Suprapubic skin (tissue), 4 donors: ENCODE measurements at regions not wholly inside any gene's neighbourhood (a gene's known extent, or its start where the extent isn't known, plus 50 kb on each side); places are given as distances from the start of the nearest gene placed in this dataset.

Source experiments
- DNase-seq, 2 donors: peaks; one replicate each; pipeline ENCODE4 v3.0.0-alpha.2; 2019; ENCODE audit warnings: low spot score in 2 of 2
- H3K27ac ChIP-seq: fragments of 200-600 bp; sonication (generic); one replicate; pipeline ENCODE4 v1.5.1; 2019
- H3K27me3 ChIP-seq: fragments of 200-600 bp; sonication (generic); one replicate; pipeline ENCODE4 v1.5.1; 2019
- H3K36me3 ChIP-seq: fragments of 200-600 bp; sonication (generic); one replicate; pipeline ENCODE4 v1.5.1; 2019
- H3K4me1 ChIP-seq: fragments of 200-600 bp; sonication (generic); one replicate; pipeline ENCODE4 v1.5.1; 2019
- H3K4me3 ChIP-seq: fragments of 200-600 bp; sonication (generic); one replicate; pipeline ENCODE4 v1.5.1; 2019; ENCODE audit warnings: mild to moderate bottlenecking
- H3K9me3 ChIP-seq: fragments of 200-600 bp; sonication (generic); one replicate; pipeline ENCODE4 v1.5.1; 2019
- CTCF ChIP-seq, 2 donors: fragments of 200-600 bp in 1 of 2; fragments of 450-650 bp in 1 of 2; sonication (generic) in 1 of 2; IDR thresholded peaks; one replicate each; pipeline ENCODE4 v1.5.1; 2016 to 2019; ENCODE audit warnings: antibody characterized with exemption in 2 of 2, mild to moderate bottlenecking in 1 of 2, moderate library complexity in 1 of 2
- EP300 ChIP-seq: sonication (generic); formaldehyde crosslinking; IDR thresholded peaks from one replicate; pipeline ENCODE4 v1.6.1; 2017; ENCODE audit warnings: antibody characterized with exemption
- POLR2A ChIP-seq, 2 donors: fragments of 450-650 bp; IDR thresholded peaks; one replicate each; pipeline ENCODE4 v1.6.1; 2017; ENCODE audit warnings: antibody characterized with exemption in 2 of 2, mild to moderate bottlenecking in 2 of 2, moderate library complexity in 2 of 2
- POLR2AphosphoS5 ChIP-seq, 3 donors: sonication (generic); formaldehyde crosslinking; IDR thresholded peaks; one replicate each; pipeline ENCODE4 v1.6.1; 2017; ENCODE audit warnings: antibody characterized with exemption in 3 of 3
- WGBS: methylation state at CpG from one replicate; pipeline ENCODE4 v1.1.5; 2018; 5-methylcytosine and 5-hydroxymethylcytosine counted together

GRCh38 chr20:57948180-57948955 lies 238.6 kb upstream of the PMEPA1 start:
- no peak overlapping the region for H3K27ac ChIP-seq
- H3K36me3 ChIP-seq, result no peaks in the 10 kb centered on the region
- no peak overlapping the region for H3K4me3 ChIP-seq
- 85% methylated on average over 9 of the region's 9 CpGs for WGBS
- H3K4me1 ChIP-seq, result no peaks in the 10 kb centered on the region
- H3K27me3 ChIP-seq, result no peaks in the 10 kb centered on the region
- H3K9me3 ChIP-seq, result no peaks in the 10 kb centered on the region
- no peak for DNase-seq
- TF ChIP-seq CTCF (IDR thresholded peaks at IDR 0.05), result no peak

GRCh38 chr20:57947421-57948179 lies 237.8 kb upstream of the PMEPA1 start:
- Histone ChIP-seq H3K4me3 (no peak overlapping the region), H3K27me3 (no peaks in the 10 kb centered on the region), H3K27ac (no peak overlapping the region), H3K9me3 (no peaks in the 10 kb centered on the region), H3K36me3 (no peaks in the 10 kb centered on the region), H3K4me1 (no peaks in the 10 kb centered on the region)
- WGBS, result 66% methylated on average over 16 of the region's 16 CpGs
- no peak for DNase-seq
- no peak for TF ChIP-seq POLR2AphosphoS5 (IDR thresholded peaks at IDR 0.05)
- no peak for TF ChIP-seq POLR2A (IDR thresholded peaks at IDR 0.05)
- TF ChIP-seq EP300, result no peak
- no peak for TF ChIP-seq CTCF (IDR thresholded peaks at IDR 0.05)

GRCh38 chr20:57946559-57947315 lies 236.9 kb upstream of the PMEPA1 start:
- no peaks in the 10 kb centered on the region for H3K27me3 ChIP-seq
- DNase-seq, result no peak
- WGBS, result 91% methylated on average over 7 of the region's 8 CpGs
- no peaks in the 10 kb centered on the region for H3K9me3 ChIP-seq
- TF ChIP-seq POLR2AphosphoS5 (IDR thresholded peaks at IDR 0.05) (no peak), POLR2A (IDR thresholded peaks at IDR 0.05) (no peak), EP300 (no peak), CTCF (IDR thresholded peaks at IDR 0.05) (no peak)
- H3K36me3 ChIP-seq, result no peaks in the 10 kb centered on the region
- no peaks in the 10 kb centered on the region for H3K4me1 ChIP-seq
- H3K4me3 ChIP-seq, result no peak overlapping the region
- no peak overlapping the region for H3K27ac ChIP-seq

- no peaks in the 10 kb centered on the region for H3K9me3 ChIP-seq
- no peaks in the 10 kb centered on the region for H3K4me1 ChIP-seq
- H3K36me3 ChIP-seq, result no peaks in the 10 kb centered on the region
- DNase-seq, result no peak
- WGBS, result 90% methylated on average over 6 of the region's 6 CpGs
- H3K27ac ChIP-seq, result no peak overlapping the region
- no peak overlapping the region for H3K4me3 ChIP-seq
- H3K27me3 ChIP-seq, result no peaks in the 10 kb centered on the region
- TF ChIP-seq POLR2A (IDR thresholded peaks at IDR 0.05), result no peak
- TF ChIP-seq POLR2AphosphoS5 (IDR thresholded peaks at IDR 0.05), result no peak
- no peak for TF ChIP-seq CTCF (IDR thresholded peaks at IDR 0.05)
- no peak for TF ChIP-seq EP300
Measured at GRCh38 chr20:57944988-57945387, 235.2 kb upstream of the PMEPA1 start.

GRCh38 chr20:57943950-57944349 lies 234.1 kb upstream of the PMEPA1 start:
- TF ChIP-seq EP300 (no peak), POLR2A (IDR thresholded peaks at IDR 0.05) (no peak), POLR2AphosphoS5 (IDR thresholded peaks at IDR 0.05) (no peak), CTCF (IDR thresholded peaks at IDR 0.05) (no peak)
- no peak overlapping the region for H3K4me3 ChIP-seq
- H3K4me1 ChIP-seq, result no peaks in the 10 kb centered on the region
- H3K27me3 ChIP-seq, result no peaks in the 10 kb centered on the region
- no peaks in the 10 kb centered on the region for H3K36me3 ChIP-seq
- DNase-seq, result no peak
- H3K9me3 ChIP-seq, result no peaks in the 10 kb centered on the region
- 91% methylated on average over 7 of the region's 7 CpGs for WGBS
- H3K27ac ChIP-seq, result no peak overlapping the region
